Stimulated activated CD8-positive, alpha-beta memory T cell treated with anti-CD3 and anti-CD28 coated beads, Interleukin-15, amount 100 ng/mL, for 48 hours (primary cell): ENCODE measurements at regions not wholly inside any gene's neighbourhood (a gene's known extent, or its start where the extent isn't known, plus 50 kb on each side); places are given as distances from the start of the nearest gene placed in this dataset.
"Not testable (repeated sequence)": the region's sequence is repeated elsewhere in the genome, so short reads cannot be mapped to it uniquely, and the experiment has no call there.

ENCODE experiments used
- DNase-seq, 2 donors: peaks; one replicate each; pipeline ENCODE4 v3.0.0-alpha.2; 2020; ENCODE audit warnings: low read depth in 2 of 2

GRCh38 chr10:109809954-109810353 lies 113.4 kb downstream of the XPNPEP1 start:
- not testable (repeated sequence) for DNase-seq

- DNase-seq: not testable (repeated sequence)
Observed at GRCh38 chr10:109801191-109801590, 122.1 kb downstream of the XPNPEP1 start.

- DNase-seq: no peak
Observed at GRCh38 chr10:109790647-109791046, 132.7 kb downstream of the XPNPEP1 start.

GRCh38 chr10:109784236-109784635 lies 139.1 kb downstream of the XPNPEP1 start:
- DNase-seq: no peak

GRCh38 chr10:109783286-109783685 lies 140.0 kb downstream of the XPNPEP1 start:
- no peak for DNase-seq

- no peak for DNase-seq
Observed at GRCh38 chr10:109780997-109781396, 142.3 kb downstream of the XPNPEP1 start.

- no peak for DNase-seq
Observed at GRCh38 chr10:109778993-109779392, 144.3 kb downstream of the XPNPEP1 start.

GRCh38 chr10:109774121-109774440 lies 149.2 kb downstream of the XPNPEP1 start:
- DNase-seq: no peak

GRCh38 chr10:109773288-109774120 lies 149.8 kb downstream of the XPNPEP1 start:
- DNase-seq: no peak

GRCh38 chr10:109770663-109771062 lies 152.6 kb downstream of the XPNPEP1 start:
- DNase-seq: no peak

- no peak for DNase-seq
Observed at GRCh38 chr10:109769966-109770365, 153.3 kb downstream of the XPNPEP1 start.

GRCh38 chr10:109765838-109766237 lies 157.5 kb downstream of the XPNPEP1 start:
- no peak for DNase-seq

GRCh38 chr10:109762555-109762954 lies 160.8 kb downstream of the XPNPEP1 start:
- no peak for DNase-seq

- not testable (repeated sequence) for DNase-seq
Observed at GRCh38 chr10:109757670-109758069, 165.6 kb downstream of the XPNPEP1 start.

GRCh38 chr10:109746861-109747260 lies 176.4 kb downstream of the XPNPEP1 start:
- DNase-seq: no peak

- no peak for DNase-seq
Observed at GRCh38 chr10:109744020-109744419, 179.3 kb downstream of the XPNPEP1 start.

- DNase-seq: no peak
Observed at GRCh38 chr10:109743574-109743973, 179.7 kb downstream of the XPNPEP1 start.

- DNase-seq: no peak
Observed at GRCh38 chr10:109743146-109743545, 180.2 kb downstream of the XPNPEP1 start.

GRCh38 chr10:109741712-109742111 lies 181.6 kb downstream of the XPNPEP1 start:
- no peak for DNase-seq

- no peak for DNase-seq
Observed at GRCh38 chr10:109740436-109740835, 182.9 kb downstream of the XPNPEP1 start.

GRCh38 chr10:109737626-109738025 lies 185.7 kb downstream of the XPNPEP1 start:
- DNase-seq: no peak

GRCh38 chr10:109737009-109737408 lies 186.3 kb downstream of the XPNPEP1 start:
- no peak for DNase-seq

GRCh38 chr10:109735776-109736175 lies 187.5 kb downstream of the XPNPEP1 start:
- DNase-seq: no peak
